HUES48 (cell line): ENCODE measurements at regions not wholly inside any gene's neighbourhood (a gene's known extent, or its start where the extent isn't known, plus 50 kb on each side); places are given as distances from the start of the nearest gene placed in this dataset.
A peak's percentile ranks its signal among the peaks of the same experiment; 100 is the strongest.

Source experiments
- H3K27ac ChIP-seq: one replicate; pipeline ENCODE4 v1.7.0; 2013; ENCODE audit warnings: low read depth, low read length, inconsistent platforms
- H3K27me3 ChIP-seq: 2 replicates; pipeline ENCODE4 v1.6.1; 2013; ENCODE audit warnings: mild to moderate bottlenecking, low read length; ENCODE audit not compliant: control insufficient read depth, insufficient read depth
- H3K36me3 ChIP-seq: 2 replicates; pipeline ENCODE4 v1.6.1; 2013; ENCODE audit warnings: low read length; ENCODE audit not compliant: control insufficient read depth, insufficient read depth
- H3K4me1 ChIP-seq: 2 replicates; pipeline ENCODE4 v1.6.1; 2013; ENCODE audit warnings: mild to moderate bottlenecking, low read length; ENCODE audit not compliant: control insufficient read depth, insufficient read depth
- H3K4me3 ChIP-seq: 2 replicates; pipeline ENCODE4 v1.5.1; 2013; ENCODE audit warnings: mild to moderate bottlenecking, low read depth, low read length
- H3K9ac ChIP-seq: 2 replicates; pipeline ENCODE4 v1.6.1; 2013; ENCODE audit warnings: mild to moderate bottlenecking, low read depth, low read length, moderate library complexity
- H3K9me3 ChIP-seq: 2 replicates; pipeline ENCODE4 v1.6.1; 2013; ENCODE audit warnings: low read length; ENCODE audit not compliant: control insufficient read depth, insufficient read depth

DNA sequence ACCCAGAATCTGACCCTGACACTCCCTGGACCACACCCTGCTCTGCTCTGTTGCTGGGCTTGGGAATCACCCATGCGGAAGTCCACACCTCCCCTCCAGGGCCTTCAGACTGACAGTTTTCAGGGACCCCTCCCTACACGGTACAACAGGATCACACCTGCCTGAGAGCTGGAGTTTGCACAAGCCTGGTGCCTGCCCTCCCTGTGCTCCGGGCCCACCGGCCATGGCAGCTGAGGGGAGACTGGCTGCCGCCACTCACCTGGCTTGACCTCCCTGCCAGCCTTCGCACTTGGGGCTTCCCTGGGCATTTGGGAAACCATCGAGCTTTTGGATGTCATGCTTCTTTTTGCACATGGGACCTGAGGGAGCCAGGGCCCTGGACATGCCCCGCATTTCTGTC lies 95.9 kb upstream of the ANKRD34C start:
- no peaks in the 10 kb centered on the region for H3K4me1 ChIP-seq
- H3K4me3 ChIP-seq = no peak overlapping the region
- H3K36me3 ChIP-seq = no peaks in the 10 kb centered on the region
- H3K27me3 ChIP-seq = no peaks in the 10 kb centered on the region
- H3K9me3 ChIP-seq = no peaks in the 10 kb centered on the region
- no peak overlapping the region for H3K27ac ChIP-seq
- no peak overlapping the region for H3K9ac ChIP-seq

GRCh38 chr15:79185199-79185598 lies 94.6 kb upstream of the RASGRF1 start:
- H3K4me1 ChIP-seq = no peaks in the 10 kb centered on the region
- no peaks in the 10 kb centered on the region for H3K36me3 ChIP-seq
- H3K9me3 ChIP-seq = no peaks in the 10 kb centered on the region
- no peak overlapping the region for H3K9ac ChIP-seq
- no peak overlapping the region for H3K27ac ChIP-seq
- H3K4me3 ChIP-seq = no peak overlapping the region
- no peaks in the 10 kb centered on the region for H3K27me3 ChIP-seq

DNA sequence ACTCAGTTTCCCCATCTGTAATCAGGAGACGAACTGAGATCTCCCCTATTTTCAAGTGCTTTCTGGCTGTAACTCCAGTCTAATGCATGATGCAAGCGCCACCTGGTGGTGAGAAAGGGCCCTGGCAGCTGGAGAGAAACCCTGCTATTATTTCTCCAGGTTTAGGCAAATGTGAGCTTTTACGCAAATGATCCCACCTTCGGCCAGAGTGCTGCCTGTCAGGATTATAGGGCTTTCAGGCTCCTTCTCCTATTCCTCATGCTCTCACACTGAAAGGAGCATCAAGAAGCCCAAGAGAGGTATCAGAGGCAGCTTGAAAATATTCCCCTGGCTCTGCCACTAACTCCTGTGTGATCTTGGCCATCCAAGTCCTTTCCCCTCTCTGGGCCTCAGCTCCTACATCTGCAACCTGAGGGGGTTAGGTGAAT lies 93.9 kb upstream of the RASGRF1 start:
- no peak overlapping the region for H3K4me3 ChIP-seq
- H3K9me3 ChIP-seq = no peaks in the 10 kb centered on the region
- H3K4me1 ChIP-seq = no peaks in the 10 kb centered on the region
- H3K27ac ChIP-seq = no peak overlapping the region
- no peak overlapping the region for H3K9ac ChIP-seq
- H3K36me3 ChIP-seq = no peaks in the 10 kb centered on the region
- no peaks in the 10 kb centered on the region for H3K27me3 ChIP-seq

GRCh38 chr15:79180318-79180717 lies 89.7 kb upstream of the RASGRF1 start:
- H3K4me1 ChIP-seq = peaks cover 3% of the 10 kb centered on the region; the same call in 1 of the 2 replicates
- H3K36me3 ChIP-seq = no peaks in the 10 kb centered on the region
- H3K9ac ChIP-seq = no peak overlapping the region
- no peak overlapping the region for H3K27ac ChIP-seq
- H3K27me3 ChIP-seq = no peaks in the 10 kb centered on the region
- H3K9me3 ChIP-seq = no peaks in the 10 kb centered on the region
- H3K4me3 ChIP-seq = no peak overlapping the region

- Histone ChIP-seq H3K27ac (peak overlapping the region; percentile 69), H3K9ac (no peak overlapping the region)
These were observed 89.0 kb upstream of the RASGRF1 start for GRCh38 chr15:79179597-79179996.

GRCh38 chr15:79179108-79179561 lies 88.6 kb upstream of the RASGRF1 start:
- H3K9ac ChIP-seq = no peak overlapping the region
- no peaks in the 10 kb centered on the region for H3K9me3 ChIP-seq
- no peaks in the 10 kb centered on the region for H3K36me3 ChIP-seq
- H3K4me3 ChIP-seq = no peak overlapping the region
- H3K4me1 ChIP-seq = peaks cover 3% of the 10 kb centered on the region; the same call in 1 of the 2 replicates
- H3K27me3 ChIP-seq = no peaks in the 10 kb centered on the region
- H3K27ac ChIP-seq = peak overlapping the region; percentile 69

More at GRCh38 chr15:79179597-79179996, 89.0 kb upstream of the RASGRF1 start:
- no peaks in the 10 kb centered on the region for H3K9me3 ChIP-seq
- H3K27me3 ChIP-seq = no peaks in the 10 kb centered on the region
- no peak overlapping the region for H3K4me3 ChIP-seq
- peaks cover 3% of the 10 kb centered on the region; the same call in 1 of the 2 replicates for H3K4me1 ChIP-seq
- H3K36me3 ChIP-seq = no peaks in the 10 kb centered on the region

DNA sequence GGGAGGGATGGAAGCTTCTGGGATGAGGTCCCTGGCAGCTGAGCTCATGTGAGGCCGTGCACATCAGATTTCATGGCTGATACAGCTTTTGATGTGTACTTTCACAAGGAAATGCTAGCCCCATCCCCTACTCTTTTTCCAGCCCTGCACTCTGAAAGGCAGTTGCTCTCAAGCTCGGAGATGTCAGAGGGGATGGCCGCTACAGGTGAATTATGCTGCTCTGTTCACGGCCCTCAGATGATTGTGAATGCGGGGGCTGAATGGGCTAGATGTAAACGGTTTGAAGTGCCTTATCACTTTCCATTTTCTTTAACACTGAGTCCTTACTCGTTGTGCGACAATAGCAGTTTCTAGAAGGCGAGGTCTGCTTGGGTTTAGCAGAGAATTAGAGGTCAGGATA lies 88.0 kb upstream of the RASGRF1 start:
- H3K36me3 ChIP-seq = no peaks in the 10 kb centered on the region
- H3K27ac ChIP-seq = peak overlapping the region; percentile 38
- H3K27me3 ChIP-seq = no peaks in the 10 kb centered on the region
- H3K9me3 ChIP-seq = no peaks in the 10 kb centered on the region
- no peak overlapping the region for H3K4me3 ChIP-seq
- H3K4me1 ChIP-seq = peaks cover 3% of the 10 kb centered on the region; the same call in 1 of the 2 replicates
- H3K9ac ChIP-seq = no peak overlapping the region

DNA sequence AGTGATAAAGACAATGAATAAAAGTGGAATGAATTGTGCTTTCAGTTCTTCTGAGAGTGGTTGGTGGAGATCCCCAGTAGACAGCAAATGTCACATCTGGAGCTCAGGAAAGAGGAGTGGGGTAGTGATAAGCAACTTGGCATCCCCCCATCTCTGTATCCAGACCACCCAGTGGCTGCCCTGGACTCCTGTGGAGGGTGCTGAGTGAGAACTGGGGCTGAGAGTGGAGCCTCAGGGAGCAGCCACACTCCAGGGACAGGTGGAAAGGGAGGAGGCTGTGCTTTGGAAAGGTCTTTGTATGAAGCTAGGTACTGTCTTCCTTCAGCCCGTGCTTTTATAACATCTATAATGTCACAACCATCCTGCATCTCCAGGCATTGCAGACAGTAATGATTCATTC lies 85.6 kb upstream of the RASGRF1 start:
- Histone ChIP-seq H3K27ac (no peak overlapping the region), H3K4me1 (peaks cover 14% of the 10 kb centered on the region), H3K27me3 (no peaks in the 10 kb centered on the region), H3K36me3 (no peaks in the 10 kb centered on the region), H3K4me3 (no peak overlapping the region), H3K9ac (no peak overlapping the region), H3K9me3 (no peaks in the 10 kb centered on the region)

DNA sequence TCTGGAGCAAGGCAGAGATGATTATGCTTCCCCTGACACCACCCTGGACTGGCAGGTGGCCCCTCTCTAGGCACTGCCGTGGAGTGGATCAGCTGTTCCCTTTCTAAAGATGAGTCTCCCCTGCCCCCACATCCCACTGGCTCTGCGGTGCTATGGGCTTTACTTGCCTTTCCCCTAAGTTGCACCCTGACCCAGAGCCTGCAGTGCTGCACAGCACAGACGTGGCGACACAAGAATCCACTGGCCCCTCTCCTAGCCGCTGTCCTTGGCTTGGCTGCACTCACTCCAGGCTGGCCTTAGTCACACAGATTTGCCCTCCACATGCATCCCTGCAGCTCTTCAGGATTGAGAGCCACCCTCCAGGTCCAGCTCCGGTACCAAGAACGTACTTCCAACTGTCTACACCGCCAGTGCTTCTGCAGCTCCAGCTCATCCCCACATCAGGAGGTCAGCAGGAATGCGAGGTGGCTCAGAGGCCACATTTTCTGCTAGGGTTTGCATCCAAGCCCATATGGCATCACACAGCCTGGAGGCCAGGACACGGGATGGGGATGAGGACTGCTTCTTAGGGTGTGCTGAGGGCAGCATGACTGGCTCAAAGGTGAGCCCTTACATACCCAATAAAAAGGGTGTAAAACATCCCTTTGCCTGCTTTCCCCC lies 82.4 kb upstream of the RASGRF1 start:
- no peak overlapping the region for H3K4me3 ChIP-seq

GRCh38 chr15:79172032-79172481 lies 81.5 kb upstream of the RASGRF1 start:
- H3K4me3 ChIP-seq = no peak overlapping the region
- no peaks in the 10 kb centered on the region for H3K27me3 ChIP-seq
- H3K9ac ChIP-seq = no peak overlapping the region
- H3K27ac ChIP-seq = peak overlapping the region; percentile 43
- H3K9me3 ChIP-seq = no peaks in the 10 kb centered on the region
- no peaks in the 10 kb centered on the region for H3K36me3 ChIP-seq
- H3K4me1 ChIP-seq = peaks cover 15% of the 10 kb centered on the region

More for the DNA sequence above, 82.4 kb upstream of the RASGRF1 start:
- Histone ChIP-seq H3K4me1 (peaks cover 15% of the 10 kb centered on the region), H3K27me3 (no peaks in the 10 kb centered on the region), H3K9me3 (no peaks in the 10 kb centered on the region), H3K36me3 (no peaks in the 10 kb centered on the region), H3K9ac (no peak overlapping the region), H3K27ac (no peak overlapping the region)

GRCh38 chr15:79171320-79172031 lies 80.9 kb upstream of the RASGRF1 start:
- no peaks in the 10 kb centered on the region for H3K36me3 ChIP-seq
- H3K9me3 ChIP-seq = no peaks in the 10 kb centered on the region
- no peak overlapping the region for H3K4me3 ChIP-seq
- H3K27me3 ChIP-seq = no peaks in the 10 kb centered on the region
- no peak overlapping the region for H3K9ac ChIP-seq
- H3K4me1 ChIP-seq = peaks cover 15% of the 10 kb centered on the region
- peak overlapping the region; percentile 43 for H3K27ac ChIP-seq
